HG02642 (cell line): ENCODE measurements at regions not wholly inside any gene's neighbourhood (a gene's known extent, or its start where the extent isn't known, plus 50 kb on each side); places are given as distances from the start of the nearest gene placed in this dataset.
"Not testable (repeated sequence)": the region's sequence is repeated elsewhere in the genome, so short reads cannot be mapped to it uniquely, and the experiment has no call there.

Source experiments
- ATAC-seq: cut with Tn5 transposase; IDR thresholded peaks from one replicate; pipeline ENCODE4 v1.9.1; 2021; ENCODE audit warnings: mild to moderate bottlenecking; ENCODE audit not compliant: unreplicated experiment, poor library complexity

- ATAC-seq = no peak
Observed at GRCh38 chr5:28958581-28958980, 1920.2 kb upstream of the CDH9 start.

- no peak for ATAC-seq
Observed at GRCh38 chr5:28957450-28957849, 1919.1 kb upstream of the CDH9 start.

DNA sequence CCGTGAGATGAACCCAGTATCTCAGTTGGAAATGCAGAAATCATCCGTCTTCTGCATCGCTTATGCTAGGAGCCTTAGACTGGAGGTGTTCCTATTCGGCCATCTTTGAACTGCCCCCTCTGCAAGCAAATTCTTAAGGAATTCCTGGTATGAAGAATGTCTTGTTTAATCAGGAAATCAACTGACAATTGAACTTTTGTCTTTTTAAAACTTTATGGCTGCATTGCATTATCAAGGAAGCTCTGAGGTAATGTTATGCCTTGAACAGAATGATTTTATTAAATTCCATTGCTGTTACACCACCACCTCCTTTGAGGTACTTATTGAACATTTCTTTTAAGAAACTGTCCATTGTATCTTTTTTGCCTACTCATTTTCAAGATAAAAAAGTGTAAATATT is 1915.7 kb upstream of the CDH9 start:
- no peak for ATAC-seq

DNA sequence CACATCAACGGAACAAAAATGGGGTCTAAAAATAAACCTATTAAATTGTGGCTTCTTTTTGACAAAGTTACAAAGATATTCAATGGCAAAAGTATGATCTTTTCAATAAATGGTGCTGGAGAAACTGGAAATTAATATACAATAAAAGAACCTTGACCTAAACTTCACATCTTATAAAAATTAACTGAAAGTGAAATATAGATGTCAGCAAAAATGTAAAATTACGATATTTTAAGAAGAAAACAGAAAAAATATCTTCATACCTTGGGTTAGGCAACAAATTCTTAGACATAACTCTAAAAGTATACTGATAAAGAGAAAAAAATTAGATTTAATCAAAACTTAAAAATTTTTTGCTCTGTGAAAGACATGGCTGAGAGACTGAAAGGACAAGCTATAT is 1909.5 kb upstream of the CDH9 start:
- ATAC-seq = no peak

- no peak for ATAC-seq
Observed at GRCh38 chr5:28945859-28946258, 1907.5 kb upstream of the CDH9 start.

DNA sequence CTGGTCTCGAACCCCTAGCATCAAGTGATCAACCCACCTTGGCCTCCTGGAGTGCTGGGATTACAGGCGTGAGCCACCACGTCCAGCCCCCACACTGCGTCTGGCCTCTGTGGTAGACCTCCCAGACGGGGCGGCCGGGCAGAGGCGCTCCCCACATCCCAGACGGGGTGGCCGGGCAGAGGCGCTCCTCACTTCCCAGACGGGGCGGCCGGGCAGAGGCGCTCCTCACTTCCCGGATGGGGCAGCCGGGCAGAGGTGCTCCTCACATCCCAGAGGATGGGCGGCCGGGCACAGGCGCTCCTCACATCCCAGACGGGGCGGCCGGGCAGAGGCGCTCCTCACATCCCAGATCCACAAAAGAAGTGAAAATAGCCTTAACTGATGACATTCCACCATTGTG is 1891.0 kb upstream of the CDH9 start:
- ATAC-seq = not testable (repeated sequence)

- not testable (repeated sequence) for ATAC-seq
Observed at GRCh38 chr5:28928327-28928790, 1890.0 kb upstream of the CDH9 start.

- ATAC-seq = no peak
Observed at GRCh38 chr5:28927559-28928326, 1889.4 kb upstream of the CDH9 start.

GRCh38 chr5:28926422-28926821 is 1888.0 kb upstream of the CDH9 start:
- no peak for ATAC-seq

GRCh38 chr5:28917631-28918030 is 1879.2 kb upstream of the CDH9 start:
- no peak for ATAC-seq

- no peak for ATAC-seq
Observed at GRCh38 chr5:28914297-28914696, 1875.9 kb upstream of the CDH9 start.

DNA sequence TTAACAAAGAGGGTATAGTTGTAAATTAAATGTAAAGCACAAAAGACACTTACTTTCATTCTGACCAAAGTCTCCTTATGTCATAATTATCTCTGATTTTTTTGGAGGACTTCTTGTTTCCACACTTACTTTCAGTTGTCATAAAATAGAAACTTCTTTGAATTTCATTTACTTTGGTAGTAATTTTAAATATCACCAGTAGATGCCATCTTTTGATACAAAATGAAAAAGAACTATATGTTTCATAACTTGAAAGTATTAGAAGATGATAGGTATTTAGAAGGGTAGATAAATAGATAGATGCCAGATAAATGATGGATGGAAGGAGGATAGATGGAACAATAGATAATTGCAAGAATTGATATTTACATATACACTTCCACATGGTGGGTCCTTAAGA is 1865.3 kb upstream of the CDH9 start:
- ATAC-seq = no peak

DNA sequence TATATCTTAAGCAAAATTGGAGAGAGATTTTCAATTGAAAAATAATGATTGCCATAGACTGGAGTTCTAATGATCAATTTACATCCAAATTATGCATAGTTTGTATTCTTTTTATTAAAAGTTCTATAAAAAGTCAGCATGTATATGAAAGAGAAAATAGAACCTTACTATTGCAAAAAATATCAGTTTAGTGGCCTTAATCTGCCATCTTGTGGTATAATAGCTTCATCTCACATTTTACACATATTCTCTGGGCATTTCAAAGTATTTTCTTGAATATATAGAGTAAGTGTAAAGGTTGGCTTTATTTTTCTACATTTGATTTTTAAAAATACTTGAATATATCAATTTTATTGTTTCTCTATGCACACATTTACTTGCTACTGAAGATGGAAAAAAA is 1858.6 kb upstream of the CDH9 start:
- no peak for ATAC-seq

DNA sequence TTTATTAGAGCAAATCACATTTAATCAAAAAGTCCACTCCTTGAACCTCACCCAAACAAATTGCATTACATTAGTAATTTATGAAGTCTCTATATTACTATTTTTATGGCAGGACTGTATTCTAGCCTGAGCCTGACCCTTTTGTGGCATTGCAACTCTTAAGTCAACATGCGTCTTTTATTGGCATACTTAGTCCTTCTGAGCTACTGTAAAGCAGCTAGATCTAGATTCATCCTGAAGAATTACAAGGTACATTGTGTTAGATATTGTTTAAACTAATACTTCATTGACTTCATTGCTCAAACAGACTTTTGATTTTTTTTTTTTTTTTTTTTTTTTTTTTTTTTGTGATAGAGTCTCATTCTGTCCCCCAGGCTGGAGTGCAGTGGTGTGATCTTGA is 1842.5 kb upstream of the CDH9 start:
- ATAC-seq = no peak

DNA sequence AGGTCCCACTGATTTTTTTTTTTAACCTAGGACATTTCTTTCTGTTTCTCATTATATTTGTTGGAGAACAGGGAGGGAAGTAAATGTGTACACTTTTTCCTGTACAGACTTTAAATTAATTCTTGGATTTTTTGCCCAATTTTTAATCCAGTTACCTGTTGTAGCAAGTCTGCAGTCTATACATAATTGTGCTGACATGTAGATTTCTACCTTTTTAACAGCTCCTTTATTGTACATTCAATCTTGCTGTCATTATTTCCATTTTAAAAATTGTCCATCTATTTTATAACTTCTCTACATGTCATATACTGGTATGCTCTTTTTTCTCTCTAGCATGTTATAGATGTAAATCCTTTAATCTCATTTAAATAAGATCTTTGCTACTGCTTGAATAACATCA is 1838.7 kb upstream of the CDH9 start:
- no peak for ATAC-seq

GRCh38 chr5:28864006-28864405 is 1825.6 kb upstream of the CDH9 start:
- ATAC-seq = no peak

GRCh38 chr5:28862860-28863196 is 1824.4 kb upstream of the CDH9 start:
- no peak for ATAC-seq

DNA sequence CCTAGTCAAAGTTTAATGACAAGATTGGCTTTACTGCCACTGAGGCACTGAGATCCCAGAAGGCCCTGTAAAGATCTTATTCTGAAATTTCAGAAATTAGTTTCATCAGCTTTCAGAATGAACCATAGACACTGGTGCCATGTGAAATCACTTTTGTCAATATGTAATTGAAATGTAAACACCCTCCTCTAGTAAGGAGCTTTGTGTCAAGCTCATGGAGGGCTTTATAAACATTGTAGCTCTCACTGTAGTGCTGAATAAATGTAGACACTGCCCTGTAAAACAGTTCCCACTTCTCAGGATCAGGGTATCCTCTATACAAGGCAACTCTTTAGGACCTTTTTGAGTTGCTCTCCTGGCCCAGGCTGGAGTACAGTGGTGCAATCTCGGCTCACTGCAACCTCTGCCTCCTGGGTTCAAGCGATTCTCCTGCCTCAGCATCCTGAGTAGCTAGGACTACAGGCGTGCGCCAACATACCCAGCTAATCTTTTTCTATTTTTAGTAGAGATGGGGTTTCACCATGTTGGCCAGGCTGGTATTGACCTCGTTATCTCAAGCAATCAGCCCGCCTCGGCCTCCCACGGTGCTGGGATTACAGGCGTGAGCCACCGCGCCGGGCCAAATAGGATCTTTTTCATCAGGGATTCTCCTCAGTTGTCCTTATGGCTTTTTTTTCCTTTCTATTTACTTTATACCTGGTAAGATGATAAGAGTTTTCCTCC is 1823.9 kb upstream of the CDH9 start:
- ATAC-seq = no peak

- ATAC-seq = no peak
Observed at GRCh38 chr5:28855626-28856025, 1817.2 kb upstream of the CDH9 start.

DNA sequence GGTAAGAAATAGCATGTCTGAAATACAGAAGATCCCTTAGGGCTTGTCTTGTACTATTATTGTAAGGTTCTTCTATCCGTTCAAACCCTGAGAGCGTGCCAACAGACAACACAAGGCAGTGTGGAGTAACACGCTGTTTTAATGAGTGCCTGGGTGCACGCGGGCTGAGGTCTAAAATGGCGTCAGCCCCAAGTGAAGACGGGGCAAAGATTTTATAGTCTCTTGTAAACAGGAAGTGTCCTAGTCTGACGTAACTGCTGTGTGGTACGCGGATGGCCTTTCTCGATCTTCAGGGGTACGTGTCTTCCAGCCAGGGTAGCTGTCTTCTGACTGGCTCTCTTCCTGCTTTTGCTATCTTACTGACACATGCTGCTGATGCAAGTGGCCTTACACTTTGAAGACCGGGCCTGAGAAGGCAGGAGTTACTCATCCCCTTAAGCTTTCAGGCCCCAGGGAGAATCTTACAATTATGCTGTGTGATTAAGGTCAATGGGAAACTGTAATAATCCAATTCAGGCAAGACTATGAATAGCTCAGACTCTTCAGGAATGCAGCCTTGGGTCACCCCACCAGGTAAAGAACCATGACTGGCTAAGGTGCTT is 1812.0 kb upstream of the CDH9 start:
- no peak for ATAC-seq

DNA sequence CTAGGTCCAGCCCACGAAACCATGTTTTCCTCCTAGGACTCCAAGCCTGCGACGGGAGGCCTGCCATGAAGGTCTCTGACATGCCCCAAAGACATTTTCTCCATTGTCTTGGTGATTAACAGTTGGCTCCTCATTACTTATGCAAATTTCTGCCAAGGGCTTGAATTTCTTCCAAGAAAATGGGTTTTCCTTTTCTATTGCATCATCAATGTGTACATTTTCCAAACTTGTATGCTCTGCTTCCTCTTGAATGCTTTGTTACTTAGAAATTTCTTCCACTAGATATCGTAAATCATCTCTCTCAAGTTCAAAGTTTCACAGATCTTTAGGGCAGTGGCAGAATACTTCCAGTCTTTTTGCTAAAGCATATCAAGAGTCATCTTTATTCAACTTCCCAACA is 1792.7 kb upstream of the CDH9 start:
- no peak for ATAC-seq

DNA sequence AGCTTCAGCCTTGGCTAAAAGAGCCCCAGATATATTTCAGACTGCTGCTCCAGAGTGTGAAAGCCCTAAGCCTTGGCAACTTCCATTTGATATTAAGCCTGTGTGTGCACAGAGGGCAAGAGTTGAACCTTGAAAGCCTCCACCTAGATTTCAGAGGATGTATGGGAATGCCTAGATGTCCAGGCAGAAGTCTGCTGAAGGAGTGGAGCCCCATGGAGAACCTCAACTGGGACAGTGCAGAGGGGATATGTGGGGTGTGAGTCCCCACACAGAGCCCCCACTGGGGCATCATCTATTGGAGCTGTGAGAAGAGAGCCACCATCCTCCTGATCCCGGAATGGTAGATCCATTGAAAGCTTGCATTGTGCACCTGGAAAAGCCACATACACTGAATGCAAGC is 1784.8 kb upstream of the CDH9 start:
- ATAC-seq = no peak
